Neural cell (in vitro differentiated cells): ENCODE measurements at regions not wholly inside any gene's neighbourhood (a gene's known extent, or its start where the extent isn't known, plus 50 kb on each side); places are given as distances from the start of the nearest gene placed in this dataset.

Experiments used
- CTCF ChIP-seq: fragments of 450-650 bp; IDR thresholded peaks from 2 replicates; pipeline ENCODE4 v1.5.1; 2014; ENCODE audit warnings: antibody characterized with exemption, mild to moderate bottlenecking, moderate library complexity; ENCODE audit not compliant: poor library complexity, severe bottlenecking
- EZH2 ChIP-seq: fragments of 200-600, 300-800 bp; shearing (Covaris generic), sonication (generic); IDR thresholded peaks from 2 replicates; pipeline ENCODE4 v1.6.1; 2014; ENCODE audit warnings: antibody characterized with exemption, low read length, borderline replicate concordance, mild to moderate bottlenecking; ENCODE audit not compliant: insufficient read depth, poor library complexity, severe bottlenecking
- POLR2AphosphoS5 ChIP-seq: IDR thresholded peaks from 2 replicates; pipeline ENCODE4 v1.6.1; 2012

- TF ChIP-seq CTCF: no peak
- TF ChIP-seq EZH2: no peak
- TF ChIP-seq POLR2AphosphoS5: no peak
These were observed 612.3 kb downstream of the INSC start for GRCh38 chr11:15726893-15727519.
